T-helper 1 cell treated with Interleukin-12 subunit alpha and Interleukin-12 subunit beta and Interleukin-4 antibody, amounts not matched to agents 30 μg/mL and 1 μg/mL, for 36 hours (primary cell): ENCODE measurements at regions not wholly inside any gene's neighbourhood (a gene's known extent, or its start where the extent isn't known, plus 50 kb on each side); places are given as distances from the start of the nearest gene placed in this dataset.

Experiments
- H3K27ac Mint-ChIP-seq: one replicate; pipeline ENCODE4 v1.8.0; 2021; ENCODE audit warnings: mild to moderate bottlenecking, mixed read lengths
- H3K27me3 Mint-ChIP-seq: one replicate; pipeline ENCODE4 v1.8.0; 2021; ENCODE audit warnings: low read depth, mixed read lengths
- H3K36me3 Mint-ChIP-seq: one replicate; pipeline ENCODE4 v1.8.0; 2021; ENCODE audit warnings: low read depth, mixed read lengths
- H3K4me1 Mint-ChIP-seq: one replicate; pipeline ENCODE4 v1.8.0; 2021; ENCODE audit warnings: low read depth, mixed read lengths
- H3K4me3 Mint-ChIP-seq: one replicate; pipeline ENCODE4 v1.8.0; 2021; ENCODE audit warnings: mild to moderate bottlenecking, moderate library complexity, mixed read lengths
- H3K9me3 Mint-ChIP-seq: one replicate; pipeline ENCODE4 v1.8.0; 2021; ENCODE audit warnings: mixed read lengths

- peaks cover 6% of the 10 kb centered on the region for H3K9me3 Mint-ChIP-seq
These were observed 664.3 kb upstream of the TBX3 start for GRCh38 chr12:115348301-115348700.

GRCh38 chr12:115343601-115344000, 659.6 kb upstream of the TBX3 start:
- Mint-ChIP-seq H3K36me3 (no peaks in the 10 kb centered on the region), H3K27ac (no peak overlapping the region), H3K9me3 (peaks cover 18% of the 10 kb centered on the region), H3K4me3 (no peak overlapping the region), H3K4me1 (no peaks in the 10 kb centered on the region), H3K27me3 (no peaks in the 10 kb centered on the region)

More at GRCh38 chr12:115348301-115348700, 664.3 kb upstream of the TBX3 start:
- Mint-ChIP-seq H3K27ac (no peak overlapping the region), H3K36me3 (no peaks in the 10 kb centered on the region), H3K4me3 (no peak overlapping the region), H3K4me1 (no peaks in the 10 kb centered on the region), H3K27me3 (no peaks in the 10 kb centered on the region)

- Mint-ChIP-seq H3K4me1 (no peaks in the 10 kb centered on the region), H3K27ac (no peak overlapping the region), H3K27me3 (no peaks in the 10 kb centered on the region), H3K36me3 (no peaks in the 10 kb centered on the region), H3K4me3 (no peak overlapping the region), H3K9me3 (peaks cover 18% of the 10 kb centered on the region)
These were observed 659.0 kb upstream of the TBX3 start for GRCh38 chr12:115343008-115343407.

GRCh38 chr12:115341442-115341841, 657.5 kb upstream of the TBX3 start:
- Mint-ChIP-seq H3K36me3 (no peaks in the 10 kb centered on the region), H3K4me3 (no peak overlapping the region), H3K9me3 (peaks cover 19% of the 10 kb centered on the region), H3K27me3 (no peaks in the 10 kb centered on the region), H3K4me1 (no peaks in the 10 kb centered on the region), H3K27ac (no peak overlapping the region)

GRCh38 chr12:115338566-115339294, 654.8 kb upstream of the TBX3 start:
- no peaks in the 10 kb centered on the region for H3K4me1 Mint-ChIP-seq
- H3K27ac Mint-ChIP-seq, result no peak overlapping the region
- no peaks in the 10 kb centered on the region for H3K36me3 Mint-ChIP-seq
- no peaks in the 10 kb centered on the region for H3K27me3 Mint-ChIP-seq
- no peak overlapping the region for H3K4me3 Mint-ChIP-seq
- H3K9me3 Mint-ChIP-seq, result peaks cover 19% of the 10 kb centered on the region

- Mint-ChIP-seq H3K27ac (no peak overlapping the region), H3K27me3 (no peaks in the 10 kb centered on the region), H3K9me3 (peaks cover 13% of the 10 kb centered on the region), H3K4me3 (no peak overlapping the region), H3K36me3 (no peaks in the 10 kb centered on the region), H3K4me1 (no peaks in the 10 kb centered on the region)
These were observed 653.9 kb upstream of the TBX3 start for GRCh38 chr12:115337693-115338543.

GRCh38 chr12:115336506-115336905, 652.5 kb upstream of the TBX3 start:
- H3K4me3 Mint-ChIP-seq, result no peak overlapping the region
- H3K36me3 Mint-ChIP-seq, result no peaks in the 10 kb centered on the region
- H3K27me3 Mint-ChIP-seq, result no peaks in the 10 kb centered on the region
- no peaks in the 10 kb centered on the region for H3K4me1 Mint-ChIP-seq
- H3K9me3 Mint-ChIP-seq, result peaks cover 5% of the 10 kb centered on the region
- no peak overlapping the region for H3K27ac Mint-ChIP-seq

GRCh38 chr12:115335594-115335993, 651.6 kb upstream of the TBX3 start:
- Mint-ChIP-seq H3K4me1 (no peaks in the 10 kb centered on the region), H3K27me3 (no peaks in the 10 kb centered on the region), H3K36me3 (no peaks in the 10 kb centered on the region), H3K27ac (no peak overlapping the region), H3K4me3 (no peak overlapping the region), H3K9me3 (peaks cover 5% of the 10 kb centered on the region)

GRCh38 chr12:115335048-115335447, 651.1 kb upstream of the TBX3 start:
- H3K9me3 Mint-ChIP-seq, result peaks cover 5% of the 10 kb centered on the region
- no peak overlapping the region for H3K27ac Mint-ChIP-seq
- no peaks in the 10 kb centered on the region for H3K27me3 Mint-ChIP-seq
- H3K36me3 Mint-ChIP-seq, result no peaks in the 10 kb centered on the region
- no peak overlapping the region for H3K4me3 Mint-ChIP-seq
- no peaks in the 10 kb centered on the region for H3K4me1 Mint-ChIP-seq

- H3K4me3 Mint-ChIP-seq, result no peak overlapping the region
- H3K4me1 Mint-ChIP-seq, result no peaks in the 10 kb centered on the region
- peaks cover 5% of the 10 kb centered on the region for H3K9me3 Mint-ChIP-seq
- H3K27me3 Mint-ChIP-seq, result no peaks in the 10 kb centered on the region
- no peak overlapping the region for H3K27ac Mint-ChIP-seq
- no peaks in the 10 kb centered on the region for H3K36me3 Mint-ChIP-seq
These were observed 649.0 kb upstream of the TBX3 start for GRCh38 chr12:115332945-115333344.

GRCh38 chr12:115325858-115326257, 641.9 kb upstream of the TBX3 start:
- Mint-ChIP-seq H3K36me3 (no peaks in the 10 kb centered on the region), H3K9me3 (peaks cover 9% of the 10 kb centered on the region), H3K4me1 (no peaks in the 10 kb centered on the region), H3K4me3 (no peak overlapping the region), H3K27ac (no peak overlapping the region), H3K27me3 (no peaks in the 10 kb centered on the region)

GRCh38 chr12:115324949-115325593, 641.1 kb upstream of the TBX3 start:
- peaks cover 9% of the 10 kb centered on the region for H3K9me3 Mint-ChIP-seq
- no peak overlapping the region for H3K4me3 Mint-ChIP-seq
- no peaks in the 10 kb centered on the region for H3K4me1 Mint-ChIP-seq
- H3K36me3 Mint-ChIP-seq, result no peaks in the 10 kb centered on the region
- no peak overlapping the region for H3K27ac Mint-ChIP-seq
- no peaks in the 10 kb centered on the region for H3K27me3 Mint-ChIP-seq

- Mint-ChIP-seq H3K36me3 (no peaks in the 10 kb centered on the region), H3K4me3 (no peak overlapping the region), H3K9me3 (peaks cover 9% of the 10 kb centered on the region), H3K27me3 (no peaks in the 10 kb centered on the region), H3K27ac (no peak overlapping the region), H3K4me1 (no peaks in the 10 kb centered on the region)
These were observed 639.4 kb upstream of the TBX3 start for GRCh38 chr12:115323223-115323905.

GRCh38 chr12:115322275-115322674, 638.3 kb upstream of the TBX3 start:
- Mint-ChIP-seq H3K27ac (no peak overlapping the region), H3K36me3 (no peaks in the 10 kb centered on the region), H3K4me3 (no peak overlapping the region), H3K4me1 (no peaks in the 10 kb centered on the region), H3K9me3 (peaks cover 9% of the 10 kb centered on the region), H3K27me3 (no peaks in the 10 kb centered on the region)
